ENCODE measurements at regions not wholly inside any gene's neighbourhood (a gene's known extent, or its start where the extent isn't known, plus 50 kb on each side); places are given as distances from the start of the nearest gene placed in this dataset.

DNA sequence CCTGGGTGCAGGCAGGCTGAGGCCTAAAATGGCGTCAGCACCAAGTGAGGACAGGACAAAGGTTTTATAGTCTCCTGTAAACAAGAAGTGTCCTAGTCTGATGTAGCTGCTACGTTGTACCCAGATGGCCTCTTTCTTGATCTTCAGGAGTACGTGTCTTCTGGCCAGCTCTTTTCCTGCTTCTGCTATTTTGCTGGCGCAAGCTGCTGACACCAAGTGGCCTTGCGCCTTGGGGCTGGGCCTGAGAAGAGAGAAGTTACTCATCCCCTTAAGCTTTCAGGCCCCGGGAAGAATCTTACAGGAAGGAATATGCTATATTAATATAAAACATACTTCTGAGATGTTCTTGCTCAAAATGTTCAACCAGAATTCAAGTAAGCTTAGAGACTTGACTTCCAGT, 605.2 kb downstream of the GALC start:
- H3K4me3 ChIP-seq (ENCODE audit: low read length) = no peak overlapping the region
- H3K27ac Mint-ChIP-seq = no peak overlapping the region
- ChIA-PET POLR2A (no interaction called here), CTCF (no interaction called here)
- H3K36me3 ChIP-seq (ENCODE audit: insufficient read depth, low read length) = no peaks in the 10 kb centered on the region
- H3K27me3 ChIP-seq (ENCODE audit: control insufficient read depth in 1 of 2, insufficient read depth in 2 of 2, low read length in 2 of 2) = no peaks in the 10 kb centered on the region
- H3K27ac ChIP-seq (ENCODE audit: low read depth in 1 of 2, low read length in 2 of 2) = no peak overlapping the region
- intact Hi-C loops (cut with DNase I, micrococcal nuclease) = no loop called here
- no peak for DNase-seq
- peaks cover 0 to 9% of the 10 kb centered on the region in 2 experiments for H3K9me3 ChIP-seq (ENCODE audit: control insufficient read depth in 1 of 2, insufficient read depth in 1 of 2, low read length in 2 of 2)
- H3K4me3 Mint-ChIP-seq = no peak overlapping the region
- no peaks in the 10 kb centered on the region for H3K4me1 ChIP-seq (ENCODE audit: insufficient read depth, low read length)
- no peaks in the 10 kb centered on the region for H3K36me3 Mint-ChIP-seq (ENCODE audit: low read depth)
- no peaks in the 10 kb centered on the region for H3K27me3 Mint-ChIP-seq
- TF ChIP-seq, protein P1, sequence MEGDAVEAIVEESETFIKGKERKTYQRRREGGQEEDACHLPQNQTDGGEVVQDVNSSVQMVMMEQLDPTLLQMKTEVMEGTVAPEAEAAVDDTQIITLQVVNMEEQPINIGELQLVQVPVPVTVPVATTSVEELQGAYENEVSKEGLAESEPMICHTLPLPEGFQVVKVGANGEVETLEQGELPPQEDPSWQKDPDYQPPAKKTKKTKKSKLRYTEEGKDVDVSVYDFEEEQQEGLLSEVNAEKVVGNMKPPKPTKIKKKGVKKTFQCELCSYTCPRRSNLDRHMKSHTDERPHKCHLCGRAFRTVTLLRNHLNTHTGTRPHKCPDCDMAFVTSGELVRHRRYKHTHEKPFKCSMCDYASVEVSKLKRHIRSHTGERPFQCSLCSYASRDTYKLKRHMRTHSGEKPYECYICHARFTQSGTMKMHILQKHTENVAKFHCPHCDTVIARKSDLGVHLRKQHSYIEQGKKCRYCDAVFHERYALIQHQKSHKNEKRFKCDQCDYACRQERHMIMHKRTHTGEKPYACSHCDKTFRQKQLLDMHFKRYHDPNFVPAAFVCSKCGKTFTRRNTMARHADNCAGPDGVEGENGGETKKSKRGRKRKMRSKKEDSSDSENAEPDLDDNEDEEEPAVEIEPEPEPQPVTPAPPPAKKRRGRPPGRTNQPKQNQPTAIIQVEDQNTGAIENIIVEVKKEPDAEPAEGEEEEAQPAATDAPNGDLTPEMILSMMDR (IDR thresholded peaks at IDR 0.05) = no peak
- H3K9me3 Mint-ChIP-seq = peaks cover 5% of the 10 kb centered on the region
- no peaks in the 10 kb centered on the region for H3K4me1 Mint-ChIP-seq (ENCODE audit: low read depth)
- ATAC-seq (ENCODE audit: poor library complexity) = no peak

DNA sequence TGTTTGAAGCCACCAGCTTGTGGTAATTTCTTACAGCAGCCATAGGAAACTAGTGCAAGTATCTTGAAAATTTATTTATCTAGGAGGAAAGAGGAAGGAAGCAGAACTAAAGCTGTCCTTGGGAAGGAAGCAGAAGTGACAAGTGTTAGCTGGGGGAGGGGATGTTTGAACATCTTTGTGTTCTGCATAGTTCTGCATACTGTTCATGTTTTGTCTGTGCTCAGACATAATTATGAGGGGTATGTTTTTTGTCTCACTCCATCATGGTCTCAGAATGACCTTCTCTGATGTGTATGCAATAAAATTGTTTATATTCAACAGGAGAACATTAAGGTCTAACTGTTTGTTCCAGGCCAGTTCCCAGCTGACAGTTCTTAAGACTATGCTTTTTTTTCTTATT, 606.5 kb downstream of the GALC start:
- Mint-ChIP-seq H3K36me3 (ENCODE audit: low read depth) (no peaks in the 10 kb centered on the region), H3K27ac (no peak overlapping the region), H3K27me3 (no peaks in the 10 kb centered on the region), H3K4me1 (ENCODE audit: low read depth) (no peaks in the 10 kb centered on the region), H3K4me3 (no peak overlapping the region), H3K9me3 (peaks cover 7% of the 10 kb centered on the region)
- Histone ChIP-seq H3K9me3 (ENCODE audit: control insufficient read depth in 1 of 2, insufficient read depth in 1 of 2, low read length in 2 of 2) (peaks cover 0 to 9% of the 10 kb centered on the region in 2 experiments), H3K27ac (ENCODE audit: low read depth in 1 of 2, low read length in 2 of 2) (no peak overlapping the region), H3K4me1 (ENCODE audit: insufficient read depth, low read length) (no peaks in the 10 kb centered on the region), H3K36me3 (ENCODE audit: insufficient read depth, low read length) (no peaks in the 10 kb centered on the region), H3K4me3 (ENCODE audit: low read length) (no peak overlapping the region), H3K27me3 (ENCODE audit: control insufficient read depth in 1 of 2, insufficient read depth in 2 of 2, low read length in 2 of 2) (no peaks in the 10 kb centered on the region)
- CTCF ChIA-PET = no interaction called here
- POLR2A ChIA-PET = no interaction called here
- DNase-seq (no peak), ATAC-seq (ENCODE audit: poor library complexity) (no peak)
- intact Hi-C loops (cut with DNase I, micrococcal nuclease) = no loop called here
- TF ChIP-seq, protein P1 (IDR thresholded peaks at IDR 0.05) = no peak

DNA sequence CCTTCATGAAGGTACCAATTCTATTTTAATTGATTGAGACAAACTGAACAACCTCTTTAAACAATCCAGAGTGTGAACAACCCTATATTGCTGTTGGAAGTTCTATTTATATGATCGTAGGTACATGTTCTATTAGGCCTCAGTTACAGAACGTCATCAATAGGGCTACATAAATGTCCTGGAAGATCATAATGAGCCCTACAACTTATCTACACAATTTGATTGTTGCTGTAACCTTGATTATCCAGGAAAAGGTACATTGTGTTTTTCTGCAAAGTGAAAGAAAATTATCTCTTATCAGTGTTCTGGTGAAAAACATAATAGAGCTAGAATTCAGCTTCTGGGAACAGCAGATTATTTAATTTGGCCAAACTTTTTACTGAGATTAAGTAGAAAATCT, 612.9 kb downstream of the GALC start:
- no peak for ATAC-seq (ENCODE audit: poor library complexity)
- CTCF ChIA-PET = no interaction called here
- H3K9me3 Mint-ChIP-seq = peaks cover 8% of the 10 kb centered on the region

More for the DNA sequence above, 612.9 kb downstream of the GALC start:
- Mint-ChIP-seq H3K27ac (no peak overlapping the region), H3K4me3 (no peak overlapping the region), H3K27me3 (no peaks in the 10 kb centered on the region), H3K36me3 (ENCODE audit: low read depth) (no peaks in the 10 kb centered on the region), H3K4me1 (ENCODE audit: low read depth) (no peaks in the 10 kb centered on the region)
- H3K27me3 ChIP-seq (ENCODE audit: control insufficient read depth in 1 of 2, insufficient read depth in 2 of 2, low read length in 2 of 2) = no peaks in the 10 kb centered on the region
- no peak overlapping the region for H3K4me3 ChIP-seq (ENCODE audit: low read length)
- TF ChIP-seq, protein P1 (IDR thresholded peaks at IDR 0.05) = no peak
- H3K4me1 ChIP-seq (ENCODE audit: insufficient read depth, low read length) = no peaks in the 10 kb centered on the region
- no peak for DNase-seq
- H3K9me3 ChIP-seq (ENCODE audit: control insufficient read depth in 1 of 2, insufficient read depth in 1 of 2, low read length in 2 of 2) = no peaks in the 10 kb centered on the region
- no peaks in the 10 kb centered on the region for H3K36me3 ChIP-seq (ENCODE audit: insufficient read depth, low read length)
- POLR2A ChIA-PET = no interaction called here
- H3K27ac ChIP-seq (ENCODE audit: low read depth in 1 of 2, low read length in 2 of 2) = no peak overlapping the region
- intact Hi-C loops (cut with DNase I, micrococcal nuclease) = no loop called here
